ENCODE measurements at regions not wholly inside any gene's neighbourhood (a gene's known extent, or its start where the extent isn't known, plus 50 kb on each side); places are given as distances from the start of the nearest gene placed in this dataset.

DNA sequence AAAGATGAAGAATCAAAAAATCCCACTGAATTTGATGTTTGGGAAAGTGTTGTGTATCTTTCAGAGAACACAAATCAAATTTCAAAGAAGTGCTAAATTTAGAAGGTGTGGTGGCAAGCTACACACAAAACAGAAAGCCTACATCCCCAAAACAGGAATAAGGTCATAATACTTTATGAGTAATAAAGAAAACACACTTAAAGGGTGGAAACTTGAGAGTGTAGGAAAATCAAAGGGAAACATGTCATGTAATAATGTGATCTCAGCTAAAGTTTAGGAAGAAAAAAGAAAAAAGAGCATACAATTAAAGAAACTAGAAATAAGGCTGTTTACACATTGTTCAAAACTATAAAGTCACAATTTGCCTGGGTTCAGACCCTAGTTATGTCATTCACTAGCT, 668.7 kb downstream of the PCDH17 start:
- no TSS peak for BruUV-seq (replicated peaks)
- DNase-seq (ENCODE audit: low spot score), result no peak
- ChIA-PET CTCF (no interaction called here), POLR2A (ENCODE audit: low non-redundant PET) (no interaction called here)
- intact Hi-C loops (cut with micrococcal nuclease; ENCODE audit: unreplicated experiment), result no loop called here
- no peaks in the 10 kb centered on the region for H3K27me3 ChIP-seq (replicated peaks; ENCODE audit: insufficient read depth, low read depth, low read length, poor library complexity)
- H3K4me3 ChIP-seq (ENCODE audit: low read depth, low read length, poor library complexity, severe bottlenecking), result no peak overlapping the region
- H3K4me1 ChIP-seq (ENCODE audit: insufficient read depth, low read length, poor library complexity, severe bottlenecking), result peaks cover 5% of the 10 kb centered on the region
- TF ChIP-seq CTCF (conservative IDR thresholded peaks at IDR 0.05; ENCODE audit: low read depth, low read length), result no peak
- TF ChIP-seq EZH2 (IDR thresholded peaks at IDR 0.05; ENCODE audit: borderline replicate concordance, low read depth, low read length, poor library complexity, severe bottlenecking), result no peak
- no peaks in the 10 kb centered on the region for H3K36me3 ChIP-seq (ENCODE audit: insufficient read depth, low read length, poor library complexity, severe bottlenecking)
- no peaks in the 10 kb centered on the region for H3K9me3 ChIP-seq (ENCODE audit: low read depth, low read length, poor library complexity, severe bottlenecking)
- no peak overlapping the region for H3K27ac ChIP-seq (ENCODE audit: low read depth, low read length, poor library complexity, severe bottlenecking)

DNA sequence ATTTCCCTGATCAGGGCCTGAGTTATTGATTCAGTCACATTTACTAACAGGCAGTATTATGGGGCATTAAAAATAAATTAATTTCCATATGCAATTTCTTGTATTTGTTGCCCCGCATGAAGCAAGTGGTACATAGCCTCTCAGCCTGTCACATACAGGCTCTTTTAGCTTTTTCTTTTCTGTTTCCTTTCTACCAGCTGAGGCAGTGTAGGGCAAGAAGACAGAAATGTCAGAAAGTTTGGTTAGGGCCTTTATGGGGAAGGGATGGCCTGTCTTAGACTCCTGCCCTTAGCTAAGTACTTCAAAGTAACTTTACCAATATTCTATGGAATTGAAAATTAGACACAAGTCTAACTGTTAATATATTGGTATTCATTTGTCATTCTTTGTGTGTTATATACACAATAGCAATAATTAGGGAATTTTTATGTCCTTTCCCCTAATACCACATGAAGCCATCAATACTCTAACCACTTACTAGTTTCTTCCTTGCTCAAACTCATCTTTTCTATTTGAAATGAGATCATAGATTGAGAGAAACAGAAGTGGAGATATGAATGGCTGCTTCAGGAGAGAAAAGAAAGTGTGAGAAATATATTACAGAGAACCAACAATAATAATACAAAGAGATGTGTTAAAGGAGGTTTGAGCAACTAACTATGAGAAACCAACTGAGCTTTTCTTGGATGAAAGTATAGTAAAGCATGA, 669.6 kb downstream of the PCDH17 start:
- intact Hi-C loops (cut with micrococcal nuclease; ENCODE audit: unreplicated experiment), result no loop called here
- no peaks in the 10 kb centered on the region for H3K36me3 ChIP-seq (ENCODE audit: insufficient read depth, low read length, poor library complexity, severe bottlenecking)
- H3K9me3 ChIP-seq (ENCODE audit: low read depth, low read length, poor library complexity, severe bottlenecking), result no peaks in the 10 kb centered on the region
- CTCF ChIA-PET, result no interaction called here
- H3K27ac ChIP-seq (ENCODE audit: low read depth, low read length, poor library complexity, severe bottlenecking), result no peak overlapping the region
- TF ChIP-seq CTCF (conservative IDR thresholded peaks at IDR 0.05; ENCODE audit: low read depth, low read length) (no peak), EZH2 (IDR thresholded peaks at IDR 0.05; ENCODE audit: borderline replicate concordance, low read depth, low read length, poor library complexity, severe bottlenecking) (no peak)
- no peak overlapping the region for H3K4me3 ChIP-seq (ENCODE audit: low read depth, low read length, poor library complexity, severe bottlenecking)
- no peak for DNase-seq (ENCODE audit: low spot score)
- BruUV-seq (replicated peaks), result no TSS peak
- POLR2A ChIA-PET (ENCODE audit: low non-redundant PET), result no interaction called here
- H3K4me1 ChIP-seq (ENCODE audit: insufficient read depth, low read length, poor library complexity, severe bottlenecking), result peaks cover 5% of the 10 kb centered on the region
- H3K27me3 ChIP-seq (replicated peaks; ENCODE audit: insufficient read depth, low read depth, low read length, poor library complexity), result no peaks in the 10 kb centered on the region

DNA sequence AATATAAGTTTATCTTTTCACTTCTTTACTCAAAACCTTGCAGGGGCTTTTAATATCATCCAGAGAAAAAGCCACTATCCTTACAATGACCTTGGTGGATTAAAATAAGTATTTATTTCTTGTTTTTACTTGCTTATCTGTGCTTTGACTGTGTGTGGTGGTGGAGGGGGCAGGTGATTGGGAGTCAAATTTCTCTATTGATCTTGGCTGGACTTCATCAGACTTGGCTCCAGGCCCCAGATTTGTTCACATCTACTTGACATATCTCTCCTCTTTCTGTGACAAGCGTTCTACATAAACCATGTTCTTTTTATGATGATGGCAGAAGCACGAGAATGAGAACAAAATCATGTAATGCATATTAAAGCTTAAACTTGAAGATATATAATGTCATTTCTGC, 670.8 kb downstream of the PCDH17 start:
- Histone ChIP-seq H3K4me1 (ENCODE audit: insufficient read depth, low read length, poor library complexity, severe bottlenecking) (no peaks in the 10 kb centered on the region), H3K9me3 (ENCODE audit: low read depth, low read length, poor library complexity, severe bottlenecking) (no peaks in the 10 kb centered on the region), H3K36me3 (ENCODE audit: insufficient read depth, low read length, poor library complexity, severe bottlenecking) (no peaks in the 10 kb centered on the region), H3K27ac (ENCODE audit: low read depth, low read length, poor library complexity, severe bottlenecking) (no peak overlapping the region), H3K27me3 (replicated peaks; ENCODE audit: insufficient read depth, low read depth, low read length, poor library complexity) (no peaks in the 10 kb centered on the region), H3K4me3 (ENCODE audit: low read depth, low read length, poor library complexity, severe bottlenecking) (no peak overlapping the region)
- no peak for TF ChIP-seq EZH2 (IDR thresholded peaks at IDR 0.05; ENCODE audit: borderline replicate concordance, low read depth, low read length, poor library complexity, severe bottlenecking)
- no peak for TF ChIP-seq CTCF (conservative IDR thresholded peaks at IDR 0.05; ENCODE audit: low read depth, low read length)
- no peak for DNase-seq (ENCODE audit: low spot score)
- BruUV-seq (replicated peaks), result no TSS peak
- ChIA-PET CTCF (no interaction called here), POLR2A (ENCODE audit: low non-redundant PET) (no interaction called here)
- intact Hi-C loops (cut with micrococcal nuclease; ENCODE audit: unreplicated experiment), result no loop called here

Measured in A673 (cell line).